BLaER1 (cell line): ENCODE measurements at regions not wholly inside any gene's neighbourhood (a gene's known extent, or its start where the extent isn't known, plus 50 kb on each side); places are given as distances from the start of the nearest gene placed in this dataset.

Experiments used
- H3K27ac ChIP-seq: shearing (Covaris generic); formaldehyde crosslinking; 2 replicates; pipeline ENCODE4 v1.8.1; 2022
- H3K27me3 ChIP-seq: shearing (Covaris generic); formaldehyde crosslinking; 2 replicates; pipeline ENCODE4 v1.8.1; 2022
- H3K36me3 ChIP-seq: shearing (Covaris generic); formaldehyde crosslinking; 2 replicates; pipeline ENCODE4 v1.8.1; 2022
- H3K4me1 ChIP-seq: shearing (Covaris generic); formaldehyde crosslinking; 2 replicates; pipeline ENCODE4 v1.8.1; 2022
- H3K4me2 ChIP-seq: shearing (Covaris generic); formaldehyde crosslinking; 2 replicates; pipeline ENCODE4 v1.8.1; 2022
- H3K4me3 ChIP-seq: shearing (Covaris generic); formaldehyde crosslinking; 2 replicates; pipeline ENCODE4 v1.8.1; 2022
- H3K9ac ChIP-seq: shearing (Covaris generic); formaldehyde crosslinking; 2 replicates; pipeline ENCODE4 v1.8.1; 2022
- H3K9me3 ChIP-seq: shearing (Covaris generic); formaldehyde crosslinking; 2 replicates; pipeline ENCODE4 v1.8.1; 2022
- H4K20me1 ChIP-seq: shearing (Covaris generic); formaldehyde crosslinking; 2 replicates; pipeline ENCODE4 v1.8.1; 2022
- Cebpa-rat ChIP-seq: shearing (Covaris generic); IDR thresholded peaks from 2 replicates; pipeline ENCODE4 v1.8.1; 2022

GRCh38 chr21:31543191-31543590, 116.3 kb upstream of the SOD1 start:
- no peaks in the 10 kb centered on the region for H3K4me1 ChIP-seq
- H3K4me3 ChIP-seq = no peak overlapping the region
- TF ChIP-seq Cebpa-rat = no peak
- H3K27me3 ChIP-seq = no peaks in the 10 kb centered on the region
- H3K36me3 ChIP-seq = peaks cover 17% of the 10 kb centered on the region
- H3K4me2 ChIP-seq = no peak overlapping the region
- no peaks in the 10 kb centered on the region for H3K9me3 ChIP-seq
- H3K27ac ChIP-seq = no peak overlapping the region
- H4K20me1 ChIP-seq = peaks cover 23% of the 10 kb centered on the region; the same call in 1 of the 2 replicates
- H3K9ac ChIP-seq = no peak overlapping the region

- H3K27me3 ChIP-seq = no peaks in the 10 kb centered on the region
- TF ChIP-seq Cebpa-rat = no peak
- H3K9ac ChIP-seq = no peak overlapping the region
- H3K36me3 ChIP-seq = peaks cover 31% of the 10 kb centered on the region
- no peaks in the 10 kb centered on the region for H3K9me3 ChIP-seq
- H4K20me1 ChIP-seq = peaks cover 13% of the 10 kb centered on the region; the same call in 1 of the 2 replicates
- no peak overlapping the region for H3K27ac ChIP-seq
- H3K4me1 ChIP-seq = no peaks in the 10 kb centered on the region
- H3K4me3 ChIP-seq = no peak overlapping the region
- no peak overlapping the region for H3K4me2 ChIP-seq
Measured at GRCh38 chr21:31538816-31539215, 120.7 kb upstream of the SOD1 start.

GRCh38 chr21:31537872-31538576, 121.5 kb upstream of the SOD1 start:
- no peak overlapping the region for H3K27ac ChIP-seq
- no peaks in the 10 kb centered on the region for H3K4me1 ChIP-seq
- TF ChIP-seq Cebpa-rat = no peak
- H3K9ac ChIP-seq = no peak overlapping the region
- H3K36me3 ChIP-seq = peaks cover 31% of the 10 kb centered on the region
- H4K20me1 ChIP-seq = peaks cover 9% of the 10 kb centered on the region; the same call in 1 of the 2 replicates
- H3K27me3 ChIP-seq = no peaks in the 10 kb centered on the region
- no peak overlapping the region for H3K4me2 ChIP-seq
- H3K9me3 ChIP-seq = no peaks in the 10 kb centered on the region
- H3K4me3 ChIP-seq = no peak overlapping the region

- Histone ChIP-seq H3K27me3 (no peaks in the 10 kb centered on the region), H3K27ac (no peak overlapping the region), H3K4me3 (no peak overlapping the region), H3K36me3 (peaks cover 27% of the 10 kb centered on the region), H3K4me1 (no peaks in the 10 kb centered on the region), H3K4me2 (no peak overlapping the region), H3K9ac (no peak overlapping the region), H3K9me3 (no peaks in the 10 kb centered on the region), H4K20me1 (peaks cover 7% of the 10 kb centered on the region; the same call in 1 of the 2 replicates)
- no peak for TF ChIP-seq Cebpa-rat
Measured at GRCh38 chr21:31536138-31536537, 123.4 kb upstream of the SOD1 start.

- Histone ChIP-seq H3K9me3 (no peaks in the 10 kb centered on the region), H4K20me1 (peaks cover 17% of the 10 kb centered on the region; the same call in 1 of the 2 replicates), H3K4me1 (no peaks in the 10 kb centered on the region), H3K27me3 (no peaks in the 10 kb centered on the region), H3K36me3 (peaks cover 24% of the 10 kb centered on the region), H3K4me2 (no peak overlapping the region), H3K27ac (no peak overlapping the region), H3K4me3 (no peak overlapping the region), H3K9ac (no peak overlapping the region)
- TF ChIP-seq Cebpa-rat = no peak
Measured at GRCh38 chr21:31531967-31532366, 127.5 kb upstream of the SOD1 start.

GRCh38 chr21:31530897-31531705, 128.4 kb upstream of the SOD1 start:
- Histone ChIP-seq H3K4me2 (no peak overlapping the region), H3K4me1 (no peaks in the 10 kb centered on the region), H3K9ac (no peak overlapping the region), H3K4me3 (no peak overlapping the region), H3K9me3 (no peaks in the 10 kb centered on the region), H4K20me1 (peaks cover 17% of the 10 kb centered on the region; the same call in 1 of the 2 replicates), H3K27me3 (no peaks in the 10 kb centered on the region), H3K27ac (no peak overlapping the region), H3K36me3 (peaks cover 17% of the 10 kb centered on the region)
- no peak for TF ChIP-seq Cebpa-rat

- no peak for TF ChIP-seq Cebpa-rat
- Histone ChIP-seq H3K9me3 (no peaks in the 10 kb centered on the region), H3K4me1 (no peaks in the 10 kb centered on the region), H3K27me3 (no peaks in the 10 kb centered on the region), H3K36me3 (peaks cover 15% of the 10 kb centered on the region), H3K4me3 (no peak overlapping the region), H3K4me2 (no peak overlapping the region), H3K9ac (no peak overlapping the region), H4K20me1 (peaks cover 17% of the 10 kb centered on the region; the same call in 1 of the 2 replicates), H3K27ac (no peak overlapping the region)
Measured at GRCh38 chr21:31530364-31530763, 129.1 kb upstream of the SOD1 start.

- H3K4me3 ChIP-seq = no peak overlapping the region
- no peaks in the 10 kb centered on the region for H3K4me1 ChIP-seq
- no peak overlapping the region for H3K4me2 ChIP-seq
- H3K36me3 ChIP-seq = peaks cover 15% of the 10 kb centered on the region
- no peaks in the 10 kb centered on the region for H3K27me3 ChIP-seq
- H4K20me1 ChIP-seq = peaks cover 17% of the 10 kb centered on the region; the same call in 1 of the 2 replicates
- no peak for TF ChIP-seq Cebpa-rat
- H3K27ac ChIP-seq = no peak overlapping the region
- H3K9ac ChIP-seq = no peak overlapping the region
- H3K9me3 ChIP-seq = no peaks in the 10 kb centered on the region
Measured at GRCh38 chr21:31529406-31529805, 130.1 kb upstream of the SOD1 start.

GRCh38 chr21:31526040-31526439, 133.5 kb upstream of the SOD1 start:
- Histone ChIP-seq H3K27ac (no peak overlapping the region), H3K9ac (no peak overlapping the region), H3K4me2 (no peak overlapping the region), H3K36me3 (peaks cover 10% of the 10 kb centered on the region; the same call in 1 of the 2 replicates), H3K27me3 (no peaks in the 10 kb centered on the region), H3K9me3 (no peaks in the 10 kb centered on the region), H3K4me1 (no peaks in the 10 kb centered on the region), H4K20me1 (peaks cover 14% of the 10 kb centered on the region; the same call in 1 of the 2 replicates), H3K4me3 (no peak overlapping the region)
- no peak for TF ChIP-seq Cebpa-rat

GRCh38 chr21:31524140-31524539, 135.4 kb upstream of the SOD1 start:
- H3K9ac ChIP-seq = no peak overlapping the region

More at GRCh38 chr21:31524140-31524539, 135.4 kb upstream of the SOD1 start:
- Histone ChIP-seq H4K20me1 (peaks cover 13% of the 10 kb centered on the region; the same call in 1 of the 2 replicates), H3K4me2 (no peak overlapping the region), H3K36me3 (peaks cover 4% of the 10 kb centered on the region; the same call in 1 of the 2 replicates), H3K4me3 (no peak overlapping the region), H3K27me3 (no peaks in the 10 kb centered on the region), H3K4me1 (no peaks in the 10 kb centered on the region), H3K27ac (no peak overlapping the region), H3K9me3 (peaks cover 5% of the 10 kb centered on the region; the same call in 1 of the 2 replicates)
- TF ChIP-seq Cebpa-rat = no peak
